ENCODE measurements at regions not wholly inside any gene's neighbourhood (a gene's known extent, or its start where the extent isn't known, plus 50 kb on each side); places are given as distances from the start of the nearest gene placed in this dataset.

- no peak for DNase-seq (ENCODE audit: low spot score in 2 of 2)
- WGBS, 2 donors: 90 to 95% methylated on average over 3 of the region's 3 CpGs
- H3K9me3 ChIP-seq: no peaks in the 10 kb centered on the region
- H3K4me1 ChIP-seq: no peaks in the 10 kb centered on the region
- H3K36me3 ChIP-seq: no peaks in the 10 kb centered on the region
- H3K27me3 ChIP-seq: no peaks in the 10 kb centered on the region
- TF ChIP-seq EP300 (IDR thresholded peaks at IDR 0.05): no peak
- TF ChIP-seq CTCF (IDR thresholded peaks at IDR 0.05): no peak
- no peak for TF ChIP-seq POLR2A (IDR thresholded peaks at IDR 0.05)
- no peak overlapping the region for H3K4me3 ChIP-seq
- H3K27ac ChIP-seq: no peak overlapping the region
Measured at GRCh38 chr6:50443144-50443543, 270.2 kb upstream of the TFAP2D start.

- WGBS, 2 donors: 73 to 74% methylated on average over 2 of the region's 2 CpGs
- H3K36me3 ChIP-seq: no peaks in the 10 kb centered on the region
- DNase-seq (ENCODE audit: low spot score in 2 of 2): no peak
- H3K27me3 ChIP-seq: no peaks in the 10 kb centered on the region
- TF ChIP-seq CTCF (IDR thresholded peaks at IDR 0.05): no peak
- TF ChIP-seq POLR2A (IDR thresholded peaks at IDR 0.05): no peak
- TF ChIP-seq EP300 (IDR thresholded peaks at IDR 0.05): no peak
- H3K4me3 ChIP-seq: no peak overlapping the region
- no peaks in the 10 kb centered on the region for H3K4me1 ChIP-seq
- no peak overlapping the region for H3K27ac ChIP-seq
- H3K9me3 ChIP-seq: no peaks in the 10 kb centered on the region
Measured at GRCh38 chr6:50449128-50449527, 264.2 kb upstream of the TFAP2D start.

GRCh38 chr6:50451826-50452400, 261.4 kb upstream of the TFAP2D start:
- DNase-seq (ENCODE audit: low spot score in 2 of 2): no peak

GRCh38 chr6:50455029-50455428, 258.3 kb upstream of the TFAP2D start:
- H3K9me3 ChIP-seq: no peaks in the 10 kb centered on the region
- H3K4me3 ChIP-seq: no peak overlapping the region
- no peaks in the 10 kb centered on the region for H3K4me1 ChIP-seq
- no peak overlapping the region for H3K27ac ChIP-seq
- WGBS, 2 donors: 77 to 85% methylated on average over 7 of the region's 7 CpGs
- H3K27me3 ChIP-seq: no peaks in the 10 kb centered on the region
- no peaks in the 10 kb centered on the region for H3K36me3 ChIP-seq
- no peak for DNase-seq (ENCODE audit: low spot score in 2 of 2)
- TF ChIP-seq POLR2A (IDR thresholded peaks at IDR 0.05) (no peak), EP300 (IDR thresholded peaks at IDR 0.05) (no peak), CTCF (IDR thresholded peaks at IDR 0.05) (no peak)

More at GRCh38 chr6:50451826-50452400, 261.4 kb upstream of the TFAP2D start:
- no peak overlapping the region for H3K4me3 ChIP-seq
- TF ChIP-seq POLR2A (IDR thresholded peaks at IDR 0.05) (no peak), EP300 (IDR thresholded peaks at IDR 0.05) (no peak), CTCF (IDR thresholded peaks at IDR 0.05) (no peak)
- H3K9me3 ChIP-seq: no peaks in the 10 kb centered on the region
- no peaks in the 10 kb centered on the region for H3K4me1 ChIP-seq
- WGBS, 2 donors: 33 to 43% methylated on average over 4 of the region's 4 CpGs
- H3K36me3 ChIP-seq: no peaks in the 10 kb centered on the region
- no peak overlapping the region for H3K27ac ChIP-seq
- no peaks in the 10 kb centered on the region for H3K27me3 ChIP-seq

GRCh38 chr6:50457351-50457750, 256.0 kb upstream of the TFAP2D start:
- no peaks in the 10 kb centered on the region for H3K27me3 ChIP-seq
- no peaks in the 10 kb centered on the region for H3K36me3 ChIP-seq
- no peaks in the 10 kb centered on the region for H3K4me1 ChIP-seq
- no peak for TF ChIP-seq EP300 (IDR thresholded peaks at IDR 0.05)
- no peak for TF ChIP-seq POLR2A (IDR thresholded peaks at IDR 0.05)
- TF ChIP-seq CTCF (IDR thresholded peaks at IDR 0.05): no peak
- no peak overlapping the region for H3K27ac ChIP-seq
- H3K4me3 ChIP-seq: no peak overlapping the region
- DNase-seq (ENCODE audit: low spot score in 2 of 2): no peak
- H3K9me3 ChIP-seq: no peaks in the 10 kb centered on the region
- 83 to 84% methylated on average over 2 of the region's 2 CpGs for WGBS, 2 donors
